HG02884 (cell line): ENCODE measurements at regions not wholly inside any gene's neighbourhood (a gene's known extent, or its start where the extent isn't known, plus 50 kb on each side); places are given as distances from the start of the nearest gene placed in this dataset.
"Not testable (repeated sequence)": the region's sequence is repeated elsewhere in the genome, so short reads cannot be mapped to it uniquely, and the experiment has no call there.

ENCODE experiments used
- ATAC-seq: cut with Tn5 transposase; IDR thresholded peaks from one replicate; pipeline ENCODE4 v1.9.1; 2021; ENCODE audit warnings: mild to moderate bottlenecking, moderate library complexity; ENCODE audit not compliant: unreplicated experiment

- ATAC-seq: not testable (repeated sequence)
These were observed 268.2 kb downstream of the RNF152 start for GRCh38 chr18:61624631-61625030.

GRCh38 chr18:61619783-61620182, 273.0 kb downstream of the RNF152 start:
- ATAC-seq: no peak

- no peak for ATAC-seq
These were observed 274.0 kb downstream of the RNF152 start for GRCh38 chr18:61618816-61619215.

GRCh38 chr18:61616111-61616610, 276.6 kb downstream of the RNF152 start:
- ATAC-seq: no peak

- no peak for ATAC-seq
These were observed 279.3 kb downstream of the CDH20 start for GRCh38 chr18:61612517-61612916.

GRCh38 chr18:61609131-61609530, 275.9 kb downstream of the CDH20 start:
- ATAC-seq: no peak

GRCh38 chr18:61608316-61608715, 275.1 kb downstream of the CDH20 start:
- no peak for ATAC-seq

GRCh38 chr18:61607867-61608266, 274.6 kb downstream of the CDH20 start:
- no peak for ATAC-seq

- ATAC-seq: no peak
These were observed 273.5 kb downstream of the CDH20 start for GRCh38 chr18:61606759-61607158.

- no peak for ATAC-seq
These were observed 272.9 kb downstream of the CDH20 start for GRCh38 chr18:61606068-61606660.

GRCh38 chr18:61605376-61606067, 272.3 kb downstream of the CDH20 start:
- ATAC-seq: no peak
